Inflammatory macrophage (primary cell): ENCODE measurements at regions not wholly inside any gene's neighbourhood (a gene's known extent, or its start where the extent isn't known, plus 50 kb on each side); places are given as distances from the start of the nearest gene placed in this dataset.
A peak's percentile ranks its signal among the peaks of the same experiment; 100 is the strongest.
"Not testable (repeated sequence)": the region's sequence is repeated elsewhere in the genome, so short reads cannot be mapped to it uniquely, and the experiment has no call there.

Source experiments
- DNase-seq, 2 donors: peaks; one replicate each; pipeline ENCODE4 v3.0.0-alpha.2; 2020 to 2022

- DNase-seq: no peak
These were observed 98.0 kb upstream of the EFEMP1 start for GRCh38 chr2:56021579-56021978.

GRCh38 chr2:56025469-56026193 lies 102.0 kb upstream of the EFEMP1 start:
- no peak for DNase-seq

GRCh38 chr2:56026828-56027227 lies 103.2 kb upstream of the EFEMP1 start:
- no peak for DNase-seq

- DNase-seq: no peak
These were observed 106.5 kb upstream of the EFEMP1 start for GRCh38 chr2:56030062-56030461.

- DNase-seq: no peak
These were observed 107.3 kb upstream of the EFEMP1 start for GRCh38 chr2:56030901-56031300.

- no peak for DNase-seq
These were observed 110.7 kb upstream of the EFEMP1 start for GRCh38 chr2:56034258-56034657.

GRCh38 chr2:56040189-56040588 lies 116.6 kb upstream of the EFEMP1 start:
- DNase-seq: no peak

- no peak for DNase-seq
These were observed 117.3 kb upstream of the EFEMP1 start for GRCh38 chr2:56040834-56041233.

GRCh38 chr2:56047136-56047535 lies 123.6 kb upstream of the EFEMP1 start:
- DNase-seq: no peak

GRCh38 chr2:56049233-56049845 lies 125.8 kb upstream of the EFEMP1 start:
- no peak for DNase-seq

GRCh38 chr2:56053679-56054078 lies 130.1 kb upstream of the EFEMP1 start:
- no peak for DNase-seq

- no peak for DNase-seq
These were observed 128.4 kb upstream of the CCDC85A start for GRCh38 chr2:56055405-56055804.

GRCh38 chr2:56061327-56061726 lies 122.5 kb upstream of the CCDC85A start:
- DNase-seq: not testable (repeated sequence)

GRCh38 chr2:56068746-56069145 lies 115.0 kb upstream of the CCDC85A start:
- no peak for DNase-seq

- peak in 1 of 2 donors; percentile 1 for DNase-seq
These were observed 106.4 kb upstream of the CCDC85A start for GRCh38 chr2:56077359-56077915.

- no peak for DNase-seq
These were observed 101.1 kb upstream of the CCDC85A start for GRCh38 chr2:56082665-56083064.

GRCh38 chr2:56084111-56084901 lies 99.5 kb upstream of the CCDC85A start:
- DNase-seq: no peak

GRCh38 chr2:56086336-56086735 lies 97.5 kb upstream of the CCDC85A start:
- no peak for DNase-seq

GRCh38 chr2:56088411-56088810 lies 95.4 kb upstream of the CCDC85A start:
- DNase-seq: no peak

GRCh38 chr2:56089931-56090330 lies 93.9 kb upstream of the CCDC85A start:
- no peak for DNase-seq

GRCh38 chr2:56099963-56100362 lies 83.8 kb upstream of the CCDC85A start:
- no peak for DNase-seq

GRCh38 chr2:56100791-56101312 lies 82.9 kb upstream of the CCDC85A start:
- DNase-seq: no peak

GRCh38 chr2:56102098-56102497 lies 81.7 kb upstream of the CCDC85A start:
- DNase-seq: no peak
